Epithelial cell of esophagus (primary cell): ENCODE measurements at regions not wholly inside any gene's neighbourhood (a gene's known extent, or its start where the extent isn't known, plus 50 kb on each side); places are given as distances from the start of the nearest gene placed in this dataset.

ENCODE experiments used
- DNase-seq: peaks from one replicate; pipeline ENCODE4 v3.0.0; 2010; ENCODE audit warnings: low read depth
- H3K4me3 ChIP-seq: 2 replicates; pipeline ENCODE4 v1.5.1; 2011; ENCODE audit warnings: mild to moderate bottlenecking, low read length, control low read depth
- TF ChIP-seq, protein P1 (sequence below): IDR thresholded peaks from 2 replicates; pipeline ENCODE4 v1.5.1; 2011; ENCODE audit warnings: low read depth, mild to moderate bottlenecking, low read length, control low read depth, inconsistent platforms; ENCODE audit not compliant: insufficient read depth; ENCODE audit errors: missing control alignments

DNA sequence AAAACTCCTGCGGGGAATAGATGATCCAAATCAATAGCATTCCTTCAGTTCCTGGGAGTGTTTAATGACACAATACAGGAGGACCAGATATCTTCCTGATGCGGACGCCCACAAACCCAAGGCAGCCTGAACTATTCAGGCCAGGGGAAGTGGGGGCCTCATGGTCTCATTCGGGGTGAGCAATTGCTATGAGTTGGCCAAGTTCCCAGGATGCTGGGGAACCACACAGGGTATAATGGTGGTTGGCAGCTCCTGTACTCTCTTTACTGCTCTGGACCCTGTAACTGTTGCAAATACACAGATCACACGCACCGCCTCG lies 401.2 kb downstream of the IRS2 start:
- no peak for DNase-seq
- no peak overlapping the region for H3K4me3 ChIP-seq
- TF ChIP-seq, protein P1, sequence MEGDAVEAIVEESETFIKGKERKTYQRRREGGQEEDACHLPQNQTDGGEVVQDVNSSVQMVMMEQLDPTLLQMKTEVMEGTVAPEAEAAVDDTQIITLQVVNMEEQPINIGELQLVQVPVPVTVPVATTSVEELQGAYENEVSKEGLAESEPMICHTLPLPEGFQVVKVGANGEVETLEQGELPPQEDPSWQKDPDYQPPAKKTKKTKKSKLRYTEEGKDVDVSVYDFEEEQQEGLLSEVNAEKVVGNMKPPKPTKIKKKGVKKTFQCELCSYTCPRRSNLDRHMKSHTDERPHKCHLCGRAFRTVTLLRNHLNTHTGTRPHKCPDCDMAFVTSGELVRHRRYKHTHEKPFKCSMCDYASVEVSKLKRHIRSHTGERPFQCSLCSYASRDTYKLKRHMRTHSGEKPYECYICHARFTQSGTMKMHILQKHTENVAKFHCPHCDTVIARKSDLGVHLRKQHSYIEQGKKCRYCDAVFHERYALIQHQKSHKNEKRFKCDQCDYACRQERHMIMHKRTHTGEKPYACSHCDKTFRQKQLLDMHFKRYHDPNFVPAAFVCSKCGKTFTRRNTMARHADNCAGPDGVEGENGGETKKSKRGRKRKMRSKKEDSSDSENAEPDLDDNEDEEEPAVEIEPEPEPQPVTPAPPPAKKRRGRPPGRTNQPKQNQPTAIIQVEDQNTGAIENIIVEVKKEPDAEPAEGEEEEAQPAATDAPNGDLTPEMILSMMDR, result no peak

DNA sequence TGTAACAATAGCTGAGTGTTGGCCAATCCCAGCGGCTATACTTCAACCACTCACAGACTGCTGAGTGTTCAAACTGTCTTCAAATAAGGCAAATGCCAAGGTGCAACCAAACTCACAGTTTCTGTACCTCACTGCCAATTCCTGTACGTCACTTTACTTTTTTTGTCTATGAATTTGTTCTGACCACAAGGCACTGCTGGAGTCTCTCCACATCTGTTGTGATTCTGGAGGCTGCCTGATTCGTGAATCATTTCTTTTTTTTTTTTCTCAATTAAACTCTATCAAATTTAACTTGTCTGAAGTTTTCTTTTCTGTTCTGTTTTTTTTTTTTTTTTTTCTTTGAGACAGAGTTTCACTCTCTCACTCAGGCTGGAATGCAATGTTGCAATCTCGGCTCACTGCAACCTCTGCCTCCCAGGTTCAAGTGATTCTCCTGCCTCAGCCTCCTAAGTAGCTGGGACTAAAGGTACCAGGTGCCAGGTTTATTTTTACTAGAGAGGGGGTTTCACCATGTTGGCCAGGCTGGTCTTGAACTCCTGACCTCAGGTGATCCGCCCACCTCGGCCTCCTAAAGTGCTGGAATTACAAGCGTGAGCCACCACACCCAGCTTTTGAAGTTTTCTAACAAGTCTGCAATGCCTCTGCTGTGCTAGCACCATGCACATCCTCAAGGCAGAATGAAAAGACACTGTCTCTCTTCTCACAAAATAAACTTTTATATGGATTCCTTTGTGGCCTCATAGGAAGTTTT lies 401.7 kb downstream of the IRS2 start:
- TF ChIP-seq, protein P1, result no peak
- DNase-seq, result peak; percentile 14
- H3K4me3 ChIP-seq, result no peak overlapping the region

DNA sequence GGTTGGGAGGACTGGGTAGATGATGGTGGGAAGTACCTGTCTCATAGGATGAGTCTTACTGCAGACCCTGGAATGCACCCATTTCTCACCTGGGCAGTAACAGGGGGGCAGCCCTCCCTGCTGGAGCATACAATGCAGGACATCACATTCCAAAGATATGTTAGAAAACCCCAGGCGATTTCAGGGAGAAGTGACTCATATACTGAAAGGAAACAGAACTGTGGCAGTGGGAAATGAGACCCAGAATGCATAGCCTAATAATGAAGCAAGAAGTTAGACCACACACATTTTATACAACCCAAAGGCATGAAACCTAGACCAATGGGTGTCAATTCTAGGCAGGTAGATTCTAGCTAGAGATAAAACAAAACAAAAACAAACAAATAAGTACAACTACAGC lies 402.7 kb downstream of the IRS2 start:
- TF ChIP-seq, protein P1, result no peak
- peak; percentile 77 for DNase-seq
- no peak overlapping the region for H3K4me3 ChIP-seq

DNA sequence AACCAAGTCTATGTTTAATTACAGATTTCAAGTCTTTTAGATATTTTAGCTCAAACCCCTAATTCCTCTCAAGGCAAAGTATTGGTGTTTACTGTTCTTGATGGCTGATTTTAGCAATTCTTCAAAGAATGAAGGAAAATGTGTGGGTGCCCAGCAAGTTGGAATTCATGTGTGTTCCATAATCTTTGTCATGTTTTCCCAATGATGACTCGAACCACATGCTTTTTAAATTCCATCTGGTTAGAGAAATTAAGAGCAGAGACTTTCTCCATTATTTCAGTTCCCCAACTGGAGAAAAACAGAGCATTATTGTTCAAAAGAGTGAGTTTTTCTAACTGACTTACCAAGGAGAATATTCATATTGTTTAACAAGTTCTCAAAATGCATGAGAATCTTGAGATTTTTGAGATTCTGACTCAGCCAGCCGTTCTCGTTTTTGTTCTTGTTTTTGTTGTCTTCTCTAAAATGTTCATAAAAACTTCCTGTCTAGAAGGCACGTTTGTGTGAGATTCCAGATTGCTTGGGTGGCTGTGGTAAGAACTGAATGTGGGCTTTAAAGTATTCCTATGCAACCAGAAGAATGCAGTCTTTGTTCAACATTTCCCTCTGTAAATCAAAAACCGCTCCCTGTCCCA lies 404.7 kb downstream of the IRS2 start:
- DNase-seq, result no peak
- TF ChIP-seq, protein P1, result no peak
- H3K4me3 ChIP-seq, result no peak overlapping the region

DNA sequence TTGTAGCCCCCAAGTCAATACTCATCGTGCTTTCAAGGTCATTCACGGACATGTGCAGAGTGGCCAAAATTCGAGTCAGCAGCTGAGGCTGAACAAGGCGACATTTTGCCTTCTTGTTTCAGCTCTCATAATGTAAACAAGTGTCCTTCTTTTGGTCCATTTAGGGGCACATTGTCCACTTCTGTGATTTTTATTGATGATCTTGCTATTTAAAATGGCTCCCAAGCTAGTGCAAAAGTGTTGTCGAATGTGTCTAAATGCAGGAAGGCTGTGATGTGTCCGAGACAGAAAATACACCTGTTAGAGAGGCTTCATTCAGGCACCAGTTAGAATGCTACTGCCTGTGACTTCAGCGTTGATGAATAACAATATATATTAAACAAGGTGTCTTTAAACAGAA lies 405.9 kb downstream of the IRS2 start:
- TF ChIP-seq, protein P1, result no peak
- DNase-seq, result no peak
- no peak overlapping the region for H3K4me3 ChIP-seq

DNA sequence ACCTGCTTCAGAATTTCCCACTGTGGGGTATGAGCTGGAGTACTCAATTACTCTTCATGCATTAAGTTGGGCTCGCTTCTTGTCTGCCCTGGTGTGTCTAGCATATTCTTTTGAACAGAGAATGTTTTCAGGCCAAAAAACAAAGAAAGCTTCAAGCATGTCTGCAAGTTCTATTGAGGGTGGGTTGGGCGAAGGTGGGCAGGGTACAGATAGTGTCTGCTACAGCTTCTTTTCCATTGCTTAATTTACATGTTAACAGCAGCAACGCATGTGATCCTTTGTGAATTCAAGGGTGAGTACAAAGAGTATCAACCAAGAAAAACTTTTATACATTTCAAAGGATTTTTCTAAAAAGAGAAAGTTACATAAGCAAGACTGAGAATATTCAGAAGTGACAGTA lies 406.5 kb downstream of the IRS2 start:
- H3K4me3 ChIP-seq, result no peak overlapping the region
- no peak for DNase-seq
- TF ChIP-seq, protein P1, result no peak

DNA sequence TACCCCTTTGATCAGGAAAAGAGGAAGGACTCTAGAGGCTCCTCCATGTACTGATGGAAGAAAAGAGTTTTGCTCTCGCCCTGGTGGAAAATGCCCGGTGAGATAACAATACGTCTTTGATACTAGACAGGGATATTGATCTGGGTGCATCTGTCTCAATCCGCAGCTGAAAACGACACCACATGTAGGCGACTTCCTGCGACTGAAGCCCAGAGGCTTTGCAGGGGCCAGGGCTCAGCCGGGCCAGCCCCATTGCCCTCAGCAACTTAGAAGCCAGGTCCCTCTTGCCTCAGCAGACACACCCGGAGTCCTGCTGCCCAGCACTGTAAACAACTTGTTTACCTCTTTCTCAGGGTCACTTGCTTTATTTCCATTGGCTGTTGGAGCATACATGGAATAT lies 409.4 kb downstream of the IRS2 start:
- no peak for DNase-seq
- no peak overlapping the region for H3K4me3 ChIP-seq
- TF ChIP-seq, protein P1, result no peak
